GM23338 (cell line): ENCODE measurements at regions not wholly inside any gene's neighbourhood (a gene's known extent, or its start where the extent isn't known, plus 50 kb on each side); places are given as distances from the start of the nearest gene placed in this dataset.

ENCODE experiments used
- ATAC-seq: fragments of 200-7000 bp; cut with Tn5 transposase; 3 replicates; pipeline ENCODE4 v1.9.1; 2020
- DNase-seq: peaks from one replicate; pipeline ENCODE4 v3.0.0-alpha.2; 2015; ENCODE audit warnings: low spot score
- H2AFZ ChIP-seq: fragments of 200-600 bp; sonication (generic); 2 replicates; pipeline ENCODE4 v1.8.0; 2016; ENCODE audit warnings: antibody characterized with exemption, mild to moderate bottlenecking, moderate library complexity
- H3F3A ChIP-seq: fragments of 200-600 bp; sonication (generic); replicated peaks from 2 replicates; pipeline ENCODE4 v1.8.0; 2017; ENCODE audit warnings: antibody characterized with exemption, mixed run types, low read depth
- H3K27ac ChIP-seq: fragments of 200-600 bp; sonication (generic); 2 replicates; pipeline ENCODE4 v1.6.1; 2016; ENCODE audit warnings: low read depth
- H3K27me3 ChIP-seq: fragments of 200-600 bp; sonication (generic); 2 replicates; pipeline ENCODE4 v1.8.0; 2016; ENCODE audit warnings: mild to moderate bottlenecking, mixed run types, moderate library complexity; ENCODE audit not compliant: insufficient read depth
- H3K36me3 ChIP-seq: fragments of 200-600 bp; sonication (generic); 2 replicates; pipeline ENCODE4 v1.8.0; 2016; ENCODE audit warnings: mild to moderate bottlenecking; ENCODE audit not compliant: insufficient read depth
- H3K4me1 ChIP-seq: fragments of 200-600 bp; sonication (generic); 2 replicates; pipeline ENCODE4 v1.8.0; 2016; ENCODE audit warnings: mild to moderate bottlenecking, moderate library complexity; ENCODE audit not compliant: insufficient read depth
- H3K4me2 ChIP-seq: fragments of 200-600 bp; sonication (generic); 2 replicates; pipeline ENCODE4 v1.7.1; 2017; ENCODE audit warnings: mixed run types
- H3K4me3 ChIP-seq: fragments of 200-600 bp; sonication (generic); 2 replicates; pipeline ENCODE4 v1.6.1; 2016; ENCODE audit warnings: mixed run types
- H3K79me2 ChIP-seq: fragments of 200-600 bp; sonication (generic); replicated peaks from 2 replicates; pipeline ENCODE4 v1.8.0; 2017; ENCODE audit warnings: mild to moderate bottlenecking; ENCODE audit not compliant: insufficient read depth
- H3K9me2 ChIP-seq: fragments of 200-600 bp; sonication (generic); 2 replicates; pipeline ENCODE4 v1.8.0; 2017; ENCODE audit not compliant: insufficient read depth
- H4K20me1 ChIP-seq: fragments of 200-600 bp; sonication (generic); replicated peaks from 2 replicates; pipeline ENCODE4 v1.8.0; 2017; ENCODE audit warnings: mild to moderate bottlenecking; ENCODE audit not compliant: insufficient read depth
- H3K27ac Mint-ChIP-seq: 2 replicates; pipeline ENCODE4 v1.8.0; 2020; ENCODE audit warnings: inconsistent platforms, mild to moderate bottlenecking, moderate library complexity, mixed read lengths
- H3K27me3 Mint-ChIP-seq: 3 replicates; pipeline ENCODE4 v1.8.0; 2022; ENCODE audit warnings: low read depth, mild to moderate bottlenecking, moderate library complexity, mixed read lengths, inconsistent platforms; ENCODE audit not compliant: insufficient read depth, poor library complexity
- H3K36me3 Mint-ChIP-seq: 3 replicates; pipeline ENCODE4 v1.8.0; 2021; ENCODE audit warnings: low read depth, mild to moderate bottlenecking, inconsistent platforms, moderate library complexity, mixed read lengths
- H3K4me1 Mint-ChIP-seq: 3 replicates; pipeline ENCODE4 v1.8.0; 2020; ENCODE audit warnings: mild to moderate bottlenecking, inconsistent platforms, mixed read lengths
- H3K4me3 Mint-ChIP-seq: 3 replicates; pipeline ENCODE4 v1.8.0; 2021; ENCODE audit warnings: moderate library complexity, mild to moderate bottlenecking, inconsistent platforms, mixed read lengths
- H3K9me3 Mint-ChIP-seq: 3 replicates; pipeline ENCODE4 v1.8.0; 2020; ENCODE audit warnings: moderate library complexity, mild to moderate bottlenecking, inconsistent platforms, mixed read lengths
- CTCF ChIP-seq, 2 experiments: fragments of 200-600 bp in 1 of 2; sonication (generic) in 1 of 2; conservative IDR thresholded peaks; 2 replicates each; pipeline versions ENCODE4 v1.5.1 to v1.6.1; 2016 to 2017; ENCODE audit warnings: antibody characterized with exemption in 2 of 2, low read depth in 2 of 2, mild to moderate bottlenecking in 2 of 2, moderate library complexity in 1 of 2
- EZH2 ChIP-seq: fragments of 200-600 bp; sonication (generic); IDR thresholded peaks from one replicate; pipeline ENCODE4 v1.8.0; 2017; ENCODE audit warnings: antibody characterized with exemption, mild to moderate bottlenecking, low read depth; ENCODE audit not compliant: unreplicated experiment
- JUNB ChIP-seq: IDR thresholded peaks from one replicate; pipeline ENCODE4 v1.6.1; 2016; ENCODE audit warnings: antibody characterized with exemption; ENCODE audit not compliant: unreplicated experiment
- REST ChIP-seq: IDR thresholded peaks from one replicate; pipeline ENCODE4 v1.6.1; 2018; ENCODE audit warnings: antibody characterized with exemption; ENCODE audit not compliant: unreplicated experiment
- ZNF114 ChIP-seq: fragments of 250-450 bp; sonication (Bioruptor Pico); IDR thresholded peaks from 2 replicates; pipeline ENCODE4 v1.5.0; 2020; ENCODE audit warnings: mild to moderate bottlenecking, moderate library complexity
- ZNF331 ChIP-seq: fragments of 250-450 bp; sonication (Bioruptor Pico); IDR thresholded peaks from 2 replicates; pipeline ENCODE4 v1.5.0; 2020; ENCODE audit warnings: low read depth, mild to moderate bottlenecking, moderate library complexity

DNA sequence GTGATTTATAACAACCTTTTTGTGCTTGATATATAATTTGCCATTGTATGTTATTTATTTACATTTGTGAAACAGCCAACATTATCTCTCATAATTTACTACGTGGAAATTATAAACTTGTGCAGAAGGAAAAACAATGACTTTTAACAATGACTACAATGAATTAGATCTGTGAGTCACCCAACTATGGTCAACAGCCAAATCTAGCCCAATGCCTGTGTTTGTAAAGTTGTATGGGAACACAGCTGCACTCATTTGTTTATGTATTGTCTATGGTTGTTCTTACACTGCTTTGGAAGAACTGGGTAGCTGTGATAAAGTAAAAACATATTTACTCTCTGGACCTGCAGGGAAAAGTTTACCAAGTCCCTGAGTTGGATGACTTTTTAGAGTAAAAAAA, 110.4 kb downstream of the OTOL1 start (continued):
- no peak for TF ChIP-seq REST

GRCh38 chr3:161619351-161619750, 122.7 kb downstream of the OTOL1 start:
- Histone ChIP-seq H3F3A (no peaks in the 10 kb centered on the region), H3K36me3 (no peaks in the 10 kb centered on the region), H3K27ac (no peak overlapping the region), H3K4me2 (no peak overlapping the region), H3K79me2 (no peaks in the 10 kb centered on the region), H4K20me1 (no peaks in the 10 kb centered on the region), H2AFZ (no peak overlapping the region), H3K4me3 (no peak overlapping the region), H3K27me3 (no peaks in the 10 kb centered on the region), H3K9me2 (peaks cover 13% of the 10 kb centered on the region), H3K4me1 (no peaks in the 10 kb centered on the region)
- H3K27ac Mint-ChIP-seq = no peak overlapping the region
- H3K27me3 Mint-ChIP-seq = peaks cover 2% of the 10 kb centered on the region
- no peaks in the 10 kb centered on the region; the same call in 2 of the 3 replicates for H3K4me1 Mint-ChIP-seq
- no peak for DNase-seq
- no peak overlapping the region for H3K4me3 Mint-ChIP-seq
- no peaks in the 10 kb centered on the region; the same call in 2 of the 3 replicates for H3K36me3 Mint-ChIP-seq
- TF ChIP-seq ZNF331 (CRISPR knock-in tag) = no peak
- TF ChIP-seq JUNB = no peak
- no peak for TF ChIP-seq EZH2
- no peak for ATAC-seq
- H3K9me3 Mint-ChIP-seq = peaks cover 6% of the 10 kb centered on the region

DNA sequence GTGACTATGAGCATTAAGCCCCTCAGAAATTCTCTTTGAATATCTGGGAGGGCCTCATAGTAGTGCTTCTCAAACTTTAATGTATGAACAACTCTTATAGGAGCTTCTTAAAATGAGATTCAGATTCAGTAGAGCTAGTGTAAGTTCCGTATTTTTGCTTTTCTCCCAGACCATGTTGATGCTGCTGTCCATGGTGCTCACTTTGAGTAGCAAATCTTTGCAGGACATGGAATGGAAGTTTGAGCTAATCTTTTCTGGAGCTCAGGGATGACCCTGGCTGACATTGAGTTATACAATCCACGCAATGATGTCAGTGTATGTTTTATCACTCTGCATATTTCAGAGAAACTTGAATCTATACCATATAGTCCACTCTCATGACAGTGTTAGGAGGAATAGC, 134.2 kb downstream of the OTOL1 start:
- TF ChIP-seq EZH2 = no peak
- TF ChIP-seq REST = peak; percentile 92
- no peak for TF ChIP-seq ZNF114 (CRISPR knock-in tag)
- TF ChIP-seq CTCF (conservative IDR thresholded peaks at IDR 0.05; ENCODE audit: low read depth in 2 of 2) = no peak
- Histone ChIP-seq H3K9me2 (no peaks in the 10 kb centered on the region), H3K27ac (no peak overlapping the region), H4K20me1 (no peaks in the 10 kb centered on the region), H2AFZ (no peak overlapping the region), H3K4me1 (peaks cover 47% of the 10 kb centered on the region), H3K4me3 (no peak overlapping the region), H3F3A (no peaks in the 10 kb centered on the region), H3K27me3 (no peaks in the 10 kb centered on the region), H3K4me2 (no peak overlapping the region), H3K36me3 (no peaks in the 10 kb centered on the region), H3K79me2 (no peaks in the 10 kb centered on the region)
- H3K27me3 Mint-ChIP-seq = no peaks in the 10 kb centered on the region
- H3K4me1 Mint-ChIP-seq = peaks cover 37% of the 10 kb centered on the region
- ATAC-seq (peak; percentile 48), DNase-seq (peak; percentile 70)
- peaks cover 3% of the 10 kb centered on the region; the same call in 1 of the 3 replicates for H3K9me3 Mint-ChIP-seq
- H3K4me3 Mint-ChIP-seq = no peak overlapping the region
- no peak overlapping the region for H3K27ac Mint-ChIP-seq
- peaks cover 4% of the 10 kb centered on the region; the same call in 2 of the 3 replicates for H3K36me3 Mint-ChIP-seq
